ENCODE measurements at regions not wholly inside any gene's neighbourhood (a gene's known extent, or its start where the extent isn't known, plus 50 kb on each side); places are given as distances from the start of the nearest gene placed in this dataset.

DNA sequence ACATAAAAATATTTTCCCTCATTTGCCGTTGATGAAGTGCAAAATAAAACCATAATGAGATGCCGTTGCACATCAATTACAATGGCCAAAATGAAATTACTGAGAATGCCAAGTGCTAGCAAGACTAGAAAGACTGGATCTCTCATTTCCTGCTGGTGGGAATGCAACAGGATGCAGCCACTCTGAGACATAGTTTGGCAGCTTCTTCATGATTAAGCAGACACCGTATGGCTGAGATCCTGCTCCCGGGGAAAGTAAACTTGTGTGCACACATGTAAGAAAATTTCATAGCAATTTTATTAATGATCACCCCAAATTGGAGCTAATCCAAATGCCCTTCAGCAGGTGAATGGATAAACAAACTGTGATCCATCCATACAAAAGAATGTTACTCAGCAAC lies 1013.2 kb downstream of the TBC1D22A start:
- TF ChIP-seq, protein P1, sequence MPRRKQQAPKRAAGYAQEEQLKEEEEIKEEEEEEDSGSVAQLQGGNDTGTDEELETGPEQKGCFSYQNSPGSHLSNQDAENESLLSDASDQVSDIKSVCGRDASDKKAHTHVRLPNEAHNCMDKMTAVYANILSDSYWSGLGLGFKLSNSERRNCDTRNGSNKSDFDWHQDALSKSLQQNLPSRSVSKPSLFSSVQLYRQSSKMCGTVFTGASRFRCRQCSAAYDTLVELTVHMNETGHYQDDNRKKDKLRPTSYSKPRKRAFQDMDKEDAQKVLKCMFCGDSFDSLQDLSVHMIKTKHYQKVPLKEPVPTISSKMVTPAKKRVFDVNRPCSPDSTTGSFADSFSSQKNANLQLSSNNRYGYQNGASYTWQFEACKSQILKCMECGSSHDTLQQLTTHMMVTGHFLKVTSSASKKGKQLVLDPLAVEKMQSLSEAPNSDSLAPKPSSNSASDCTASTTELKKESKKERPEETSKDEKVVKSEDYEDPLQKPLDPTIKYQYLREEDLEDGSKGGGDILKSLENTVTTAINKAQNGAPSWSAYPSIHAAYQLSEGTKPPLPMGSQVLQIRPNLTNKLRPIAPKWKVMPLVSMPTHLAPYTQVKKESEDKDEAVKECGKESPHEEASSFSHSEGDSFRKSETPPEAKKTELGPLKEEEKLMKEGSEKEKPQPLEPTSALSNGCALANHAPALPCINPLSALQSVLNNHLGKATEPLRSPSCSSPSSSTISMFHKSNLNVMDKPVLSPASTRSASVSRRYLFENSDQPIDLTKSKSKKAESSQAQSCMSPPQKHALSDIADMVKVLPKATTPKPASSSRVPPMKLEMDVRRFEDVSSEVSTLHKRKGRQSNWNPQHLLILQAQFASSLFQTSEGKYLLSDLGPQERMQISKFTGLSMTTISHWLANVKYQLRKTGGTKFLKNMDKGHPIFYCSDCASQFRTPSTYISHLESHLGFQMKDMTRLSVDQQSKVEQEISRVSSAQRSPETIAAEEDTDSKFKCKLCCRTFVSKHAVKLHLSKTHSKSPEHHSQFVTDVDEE (CRISPR knock-in tag; IDR thresholded peaks at IDR 0.05), result no peak
- TF ChIP-seq BACH2 (CRISPR knock-in tag; IDR thresholded peaks at IDR 0.05; ENCODE audit: borderline replicate concordance), result no peak
- ATAC-seq, result no peak

DNA sequence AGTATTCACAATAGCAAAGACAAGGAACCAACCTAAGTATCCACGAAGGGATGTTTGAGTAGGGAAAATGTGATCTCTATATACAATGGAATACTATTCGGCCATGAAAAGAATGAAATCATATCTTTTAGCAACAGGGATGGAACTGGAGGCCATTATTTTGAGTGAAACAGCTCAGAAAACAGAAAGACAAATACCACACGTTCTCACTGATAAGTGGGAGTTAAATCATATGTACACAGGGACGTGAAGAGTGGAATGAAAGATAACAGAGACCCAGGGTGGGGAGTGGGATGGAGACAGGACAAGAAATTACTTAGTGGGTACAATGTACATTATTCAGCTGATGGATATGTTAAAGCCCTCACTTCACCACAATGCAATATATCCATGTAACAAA lies 1012.7 kb downstream of the TBC1D22A start:
- no peak for ATAC-seq
- TF ChIP-seq, protein P1 (CRISPR knock-in tag; IDR thresholded peaks at IDR 0.05), result no peak
- TF ChIP-seq, protein P2, sequence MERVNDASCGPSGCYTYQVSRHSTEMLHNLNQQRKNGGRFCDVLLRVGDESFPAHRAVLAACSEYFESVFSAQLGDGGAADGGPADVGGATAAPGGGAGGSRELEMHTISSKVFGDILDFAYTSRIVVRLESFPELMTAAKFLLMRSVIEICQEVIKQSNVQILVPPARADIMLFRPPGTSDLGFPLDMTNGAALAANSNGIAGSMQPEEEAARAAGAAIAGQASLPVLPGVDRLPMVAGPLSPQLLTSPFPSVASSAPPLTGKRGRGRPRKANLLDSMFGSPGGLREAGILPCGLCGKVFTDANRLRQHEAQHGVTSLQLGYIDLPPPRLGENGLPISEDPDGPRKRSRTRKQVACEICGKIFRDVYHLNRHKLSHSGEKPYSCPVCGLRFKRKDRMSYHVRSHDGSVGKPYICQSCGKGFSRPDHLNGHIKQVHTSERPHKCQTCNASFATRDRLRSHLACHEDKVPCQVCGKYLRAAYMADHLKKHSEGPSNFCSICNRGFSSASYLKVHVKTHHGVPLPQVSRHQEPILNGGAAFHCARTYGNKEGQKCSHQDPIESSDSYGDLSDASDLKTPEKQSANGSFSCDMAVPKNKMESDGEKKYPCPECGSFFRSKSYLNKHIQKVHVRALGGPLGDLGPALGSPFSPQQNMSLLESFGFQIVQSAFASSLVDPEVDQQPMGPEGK (CRISPR knock-in tag; IDR thresholded peaks at IDR 0.05; ENCODE audit: borderline replicate concordance), result no peak
- TF ChIP-seq TOX (CRISPR knock-in tag; IDR thresholded peaks at IDR 0.05; ENCODE audit: borderline replicate concordance) (no peak), TCF4 (CRISPR knock-in tag; IDR thresholded peaks at IDR 0.05; ENCODE audit: borderline replicate concordance) (no peak)

DNA sequence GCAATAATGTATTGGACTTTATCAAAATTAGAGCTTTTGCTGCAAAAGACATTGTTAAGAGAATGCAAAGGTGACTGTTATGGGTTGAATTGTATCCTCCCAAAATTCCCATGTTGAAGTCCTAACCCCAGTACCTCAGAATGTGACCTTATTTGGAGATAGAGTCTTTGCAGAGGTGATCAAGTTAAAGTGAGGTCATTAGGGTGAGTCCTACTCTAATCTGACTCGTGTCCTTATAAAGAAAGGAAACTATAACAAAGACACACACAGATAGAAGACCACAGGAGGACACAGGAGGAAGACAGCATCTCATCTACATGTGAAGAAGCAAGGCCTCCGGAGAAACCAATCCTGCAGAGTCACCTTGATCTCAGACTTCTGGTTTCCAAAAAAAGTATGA lies 1011.2 kb downstream of the TBC1D22A start:
- no peak for ATAC-seq
- TF ChIP-seq TCF4 (CRISPR knock-in tag; IDR thresholded peaks at IDR 0.05; ENCODE audit: borderline replicate concordance) (no peak), ISL1 (CRISPR knock-in tag; IDR thresholded peaks at IDR 0.05) (no peak), BACH2 (CRISPR knock-in tag; IDR thresholded peaks at IDR 0.05; ENCODE audit: borderline replicate concordance) (no peak), ZNF70 (CRISPR knock-in tag; IDR thresholded peaks at IDR 0.05) (no peak), RARB (CRISPR knock-in tag; IDR thresholded peaks at IDR 0.05) (no peak), ARNTL (CRISPR knock-in tag; IDR thresholded peaks at IDR 0.05; ENCODE audit: borderline replicate concordance, low read depth) (no peak), ZFP30 (CRISPR knock-in tag; IDR thresholded peaks at IDR 0.05) (no peak)
- TF ChIP-seq, protein P3, sequence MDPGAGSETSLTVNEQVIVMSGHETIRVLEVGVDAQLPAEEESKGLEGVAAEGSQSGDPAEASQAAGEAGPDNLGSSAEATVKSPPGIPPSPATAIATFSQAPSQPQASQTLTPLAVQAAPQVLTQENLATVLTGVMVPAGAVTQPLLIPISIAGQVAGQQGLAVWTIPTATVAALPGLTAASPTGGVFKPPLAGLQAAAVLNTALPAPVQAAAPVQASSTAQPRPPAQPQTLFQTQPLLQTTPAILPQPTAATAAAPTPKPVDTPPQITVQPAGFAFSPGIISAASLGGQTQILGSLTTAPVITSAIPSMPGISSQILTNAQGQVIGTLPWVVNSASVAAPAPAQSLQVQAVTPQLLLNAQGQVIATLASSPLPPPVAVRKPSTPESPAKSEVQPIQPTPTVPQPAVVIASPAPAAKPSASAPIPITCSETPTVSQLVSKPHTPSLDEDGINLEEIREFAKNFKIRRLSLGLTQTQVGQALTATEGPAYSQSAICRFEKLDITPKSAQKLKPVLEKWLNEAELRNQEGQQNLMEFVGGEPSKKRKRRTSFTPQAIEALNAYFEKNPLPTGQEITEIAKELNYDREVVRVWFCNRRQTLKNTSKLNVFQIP (CRISPR knock-in tag; IDR thresholded peaks at IDR 0.05; ENCODE audit: borderline replicate concordance, low read depth), result no peak
- TF ChIP-seq, protein P2 (CRISPR knock-in tag; IDR thresholded peaks at IDR 0.05; ENCODE audit: borderline replicate concordance), result no peak
- TF ChIP-seq, protein P4, sequence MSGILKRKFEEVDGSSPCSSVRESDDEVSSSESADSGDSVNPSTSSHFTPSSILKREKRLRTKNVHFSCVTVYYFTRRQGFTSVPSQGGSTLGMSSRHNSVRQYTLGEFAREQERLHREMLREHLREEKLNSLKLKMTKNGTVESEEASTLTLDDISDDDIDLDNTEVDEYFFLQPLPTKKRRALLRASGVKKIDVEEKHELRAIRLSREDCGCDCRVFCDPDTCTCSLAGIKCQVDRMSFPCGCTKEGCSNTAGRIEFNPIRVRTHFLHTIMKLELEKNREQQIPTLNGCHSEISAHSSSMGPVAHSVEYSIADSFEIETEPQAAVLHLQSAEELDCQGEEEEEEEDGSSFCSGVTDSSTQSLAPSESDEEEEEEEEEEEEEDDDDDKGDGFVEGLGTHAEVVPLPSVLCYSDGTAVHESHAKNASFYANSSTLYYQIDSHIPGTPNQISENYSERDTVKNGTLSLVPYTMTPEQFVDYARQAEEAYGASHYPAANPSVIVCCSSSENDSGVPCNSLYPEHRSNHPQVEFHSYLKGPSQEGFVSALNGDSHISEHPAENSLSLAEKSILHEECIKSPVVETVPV (CRISPR knock-in tag; IDR thresholded peaks at IDR 0.05), result no peak

DNA sequence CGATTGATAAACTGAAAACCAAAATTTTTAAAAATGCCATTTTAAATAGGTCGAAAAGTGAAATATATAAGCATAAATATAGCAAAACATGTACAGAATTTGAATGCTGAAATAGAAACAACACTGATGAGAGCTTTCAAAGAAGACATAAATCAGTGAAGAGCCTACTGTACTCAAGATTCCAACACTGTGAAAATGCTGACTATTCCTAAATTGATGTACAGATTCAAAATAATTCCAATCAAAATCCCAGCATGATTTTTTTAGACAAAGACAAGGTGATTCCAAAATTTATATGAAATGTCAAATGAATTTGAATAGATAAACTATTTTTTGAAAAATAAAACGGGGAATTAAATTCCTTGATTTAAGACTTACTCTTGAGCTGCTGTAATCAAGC lies 1010.4 kb downstream of the TBC1D22A start:
- ATAC-seq, result no peak
- TF ChIP-seq TCF4 (CRISPR knock-in tag; IDR thresholded peaks at IDR 0.05; ENCODE audit: borderline replicate concordance), result no peak
- no peak for TF ChIP-seq OSR1 (CRISPR knock-in tag; IDR thresholded peaks at IDR 0.05)
- TF ChIP-seq ARNTL (CRISPR knock-in tag; IDR thresholded peaks at IDR 0.05; ENCODE audit: borderline replicate concordance, low read depth), result no peak
- no peak for TF ChIP-seq SNAI2 (CRISPR knock-in tag; IDR thresholded peaks at IDR 0.05)
- TF ChIP-seq, protein P5, sequence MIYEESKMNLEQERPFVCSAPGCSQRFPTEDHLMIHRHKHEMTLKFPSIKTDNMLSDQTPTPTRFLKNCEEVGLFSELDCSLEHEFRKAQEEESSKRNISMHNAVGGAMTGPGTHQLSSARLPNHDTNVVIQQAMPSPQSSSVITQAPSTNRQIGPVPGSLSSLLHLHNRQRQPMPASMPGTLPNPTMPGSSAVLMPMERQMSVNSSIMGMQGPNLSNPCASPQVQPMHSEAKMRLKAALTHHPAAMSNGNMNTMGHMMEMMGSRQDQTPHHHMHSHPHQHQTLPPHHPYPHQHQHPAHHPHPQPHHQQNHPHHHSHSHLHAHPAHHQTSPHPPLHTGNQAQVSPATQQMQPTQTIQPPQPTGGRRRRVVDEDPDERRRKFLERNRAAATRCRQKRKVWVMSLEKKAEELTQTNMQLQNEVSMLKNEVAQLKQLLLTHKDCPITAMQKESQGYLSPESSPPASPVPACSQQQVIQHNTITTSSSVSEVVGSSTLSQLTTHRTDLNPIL (CRISPR knock-in tag; IDR thresholded peaks at IDR 0.05; ENCODE audit: low read depth), result no peak
- TF ChIP-seq, protein P4 (CRISPR knock-in tag; IDR thresholded peaks at IDR 0.05), result no peak
- TF ChIP-seq ZNF565 (CRISPR knock-in tag; conservative IDR thresholded peaks at IDR 0.05; ENCODE audit: low read depth), result no peak
- TF ChIP-seq ESRRG (CRISPR knock-in tag; IDR thresholded peaks at IDR 0.05), result no peak

Measured in SK-N-SH treated with all-trans-retinoic acid at 6 μM for 48 hours (cell line).